Kidney epithelial cell (primary cell): ENCODE measurements at regions not wholly inside any gene's neighbourhood (a gene's known extent, or its start where the extent isn't known, plus 50 kb on each side); places are given as distances from the start of the nearest gene placed in this dataset.

ENCODE experiments used
- DNase-seq: peaks from one replicate; pipeline ENCODE4 v3.0.0-alpha.2; 2010; ENCODE audit warnings: low read depth
- H3K27me3 ChIP-seq: 2 replicates; pipeline ENCODE4 v1.6.0; 2011; ENCODE audit warnings: low read length; ENCODE audit not compliant: control insufficient read depth, insufficient read depth
- H3K36me3 ChIP-seq: 2 replicates; pipeline ENCODE4 v1.5.1; 2011; ENCODE audit warnings: low read length; ENCODE audit not compliant: control insufficient read depth, insufficient read depth
- H3K4me3 ChIP-seq: 2 replicates; pipeline ENCODE4 v1.5.1; 2011; ENCODE audit warnings: low read depth, mild to moderate bottlenecking, control low read depth, low read length
- TF ChIP-seq, protein P1 (sequence below): IDR thresholded peaks from 2 replicates; pipeline ENCODE4 v1.5.1; 2011; ENCODE audit warnings: mild to moderate bottlenecking, moderate library complexity, low read length, control low read depth, inconsistent platforms; ENCODE audit not compliant: insufficient read depth, poor library complexity, severe bottlenecking

DNA sequence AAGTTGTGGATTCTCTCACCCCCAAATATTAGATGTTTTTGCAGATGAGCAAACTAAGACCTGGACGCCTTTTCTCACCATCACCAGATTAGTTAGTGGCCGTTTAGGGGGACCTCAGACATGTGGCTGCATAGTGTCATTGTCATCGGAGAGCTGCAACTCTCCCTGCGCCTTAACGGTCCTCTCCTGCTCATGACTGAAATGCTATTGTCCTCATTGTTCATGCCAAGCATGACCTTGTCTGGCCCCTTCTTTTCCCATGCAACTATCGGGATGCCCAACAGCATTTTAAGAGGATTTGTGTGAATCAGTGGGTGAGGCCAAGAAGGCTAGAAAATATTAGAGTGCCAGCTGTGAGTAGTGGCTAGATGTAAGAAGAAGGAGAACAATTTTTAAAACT, 174.2 kb downstream of the SOCS6 start:
- TF ChIP-seq, protein P1, sequence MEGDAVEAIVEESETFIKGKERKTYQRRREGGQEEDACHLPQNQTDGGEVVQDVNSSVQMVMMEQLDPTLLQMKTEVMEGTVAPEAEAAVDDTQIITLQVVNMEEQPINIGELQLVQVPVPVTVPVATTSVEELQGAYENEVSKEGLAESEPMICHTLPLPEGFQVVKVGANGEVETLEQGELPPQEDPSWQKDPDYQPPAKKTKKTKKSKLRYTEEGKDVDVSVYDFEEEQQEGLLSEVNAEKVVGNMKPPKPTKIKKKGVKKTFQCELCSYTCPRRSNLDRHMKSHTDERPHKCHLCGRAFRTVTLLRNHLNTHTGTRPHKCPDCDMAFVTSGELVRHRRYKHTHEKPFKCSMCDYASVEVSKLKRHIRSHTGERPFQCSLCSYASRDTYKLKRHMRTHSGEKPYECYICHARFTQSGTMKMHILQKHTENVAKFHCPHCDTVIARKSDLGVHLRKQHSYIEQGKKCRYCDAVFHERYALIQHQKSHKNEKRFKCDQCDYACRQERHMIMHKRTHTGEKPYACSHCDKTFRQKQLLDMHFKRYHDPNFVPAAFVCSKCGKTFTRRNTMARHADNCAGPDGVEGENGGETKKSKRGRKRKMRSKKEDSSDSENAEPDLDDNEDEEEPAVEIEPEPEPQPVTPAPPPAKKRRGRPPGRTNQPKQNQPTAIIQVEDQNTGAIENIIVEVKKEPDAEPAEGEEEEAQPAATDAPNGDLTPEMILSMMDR, result no peak
- no peak for DNase-seq
- H3K4me3 ChIP-seq, result no peak overlapping the region
- H3K27me3 ChIP-seq, result no peaks in the 10 kb centered on the region
- H3K36me3 ChIP-seq, result no peaks in the 10 kb centered on the region

DNA sequence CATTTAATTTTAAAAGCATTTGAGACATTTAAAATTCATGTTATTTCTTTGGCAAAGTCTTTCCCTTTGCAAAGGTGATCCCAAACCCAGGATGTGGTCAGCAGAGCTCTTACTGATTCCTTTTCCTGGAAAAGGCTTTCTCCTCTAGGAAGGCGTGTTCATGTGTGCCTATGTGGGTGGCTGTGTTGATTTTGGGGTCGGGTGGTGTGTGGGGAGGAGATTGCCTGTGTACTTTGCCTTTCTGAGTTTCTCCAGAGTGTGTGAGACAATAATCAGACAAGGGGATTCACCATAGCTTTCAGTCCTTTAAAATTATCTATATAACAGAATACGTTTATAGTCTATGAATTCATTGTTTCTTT, 173.2 kb downstream of the SOCS6 start:
- Histone ChIP-seq H3K36me3 (no peaks in the 10 kb centered on the region), H3K4me3 (no peak overlapping the region), H3K27me3 (no peaks in the 10 kb centered on the region)
- TF ChIP-seq, protein P1, result no peak
- no peak for DNase-seq

DNA sequence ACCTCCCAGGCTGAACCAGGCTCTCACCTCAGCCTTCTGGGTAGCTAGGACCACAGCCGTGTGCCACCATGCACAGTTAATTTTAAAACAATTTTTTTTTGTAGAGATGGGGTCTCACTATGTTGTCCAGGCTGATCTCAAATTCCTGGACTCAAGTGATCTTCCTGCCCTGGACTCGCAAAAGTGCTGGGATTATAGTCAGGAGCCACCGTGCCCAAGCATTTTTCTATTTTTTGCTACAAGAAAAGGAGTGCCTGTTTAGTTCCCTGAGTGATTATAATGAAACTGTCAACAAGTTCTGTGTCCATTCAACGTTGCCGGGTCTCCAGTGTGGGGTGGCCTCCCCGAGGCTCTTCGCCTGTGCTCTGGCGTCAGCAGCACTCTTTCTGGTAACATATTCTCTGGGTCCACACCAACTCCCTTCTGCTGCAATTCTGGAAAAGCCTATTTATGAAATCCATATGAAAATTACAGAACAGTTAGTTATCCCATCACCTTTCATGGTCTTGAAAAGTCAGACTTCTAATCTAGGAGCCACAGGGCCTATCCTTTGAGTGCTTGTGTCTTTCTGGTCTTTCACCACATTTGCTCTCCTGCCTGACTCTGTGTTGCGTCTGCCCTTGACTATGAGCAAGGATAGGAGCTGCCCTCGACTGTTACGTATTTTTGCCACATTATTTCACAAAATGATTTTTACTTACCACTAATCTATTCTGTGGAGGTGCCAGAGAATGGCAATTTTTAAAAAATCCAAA, 172.7 kb downstream of the SOCS6 start:
- Histone ChIP-seq H3K36me3 (no peaks in the 10 kb centered on the region), H3K4me3 (no peak overlapping the region), H3K27me3 (no peaks in the 10 kb centered on the region)
- TF ChIP-seq, protein P1, result no peak
- no peak for DNase-seq

DNA sequence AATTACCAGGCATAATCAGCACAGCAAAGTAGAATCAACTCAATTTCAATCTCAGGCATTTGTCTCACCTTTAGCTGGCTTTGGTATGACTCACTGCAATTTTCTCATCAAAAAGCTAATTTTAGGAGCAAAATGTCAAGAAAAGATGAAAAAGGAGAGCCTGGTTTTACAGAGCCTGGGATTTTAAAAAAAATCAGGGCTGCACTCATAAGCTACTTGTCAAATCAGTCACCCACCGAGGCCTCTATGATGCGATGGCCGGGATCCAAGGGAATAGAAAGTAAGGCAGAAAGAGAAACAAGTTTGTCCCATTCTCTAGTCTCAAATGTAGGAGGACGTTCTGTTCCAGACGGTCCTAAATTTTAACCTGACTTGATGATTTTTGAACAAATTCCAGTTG, 170.9 kb downstream of the SOCS6 start:
- H3K36me3 ChIP-seq, result no peaks in the 10 kb centered on the region
- H3K4me3 ChIP-seq, result no peak overlapping the region
- TF ChIP-seq, protein P1, result no peak
- no peaks in the 10 kb centered on the region for H3K27me3 ChIP-seq
- DNase-seq, result no peak

DNA sequence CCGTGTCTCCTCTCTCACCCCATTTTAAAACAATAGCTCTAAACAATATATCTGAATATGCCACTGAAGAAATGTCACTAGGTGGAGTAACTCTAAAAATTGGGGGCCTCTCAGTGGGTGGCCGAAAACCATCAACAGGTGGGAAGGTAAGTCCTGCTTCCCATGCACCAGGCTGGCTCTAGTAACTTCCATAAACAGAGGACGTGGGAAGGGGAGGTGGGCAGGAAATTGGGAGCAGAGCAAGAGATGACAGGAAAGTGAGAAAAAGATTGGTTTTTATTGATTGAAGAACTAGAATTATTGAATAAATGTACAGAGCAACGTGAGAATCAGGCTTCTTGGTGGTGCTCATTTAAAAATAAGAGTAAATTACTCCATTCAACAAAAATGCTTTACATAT, 170.4 kb downstream of the SOCS6 start:
- Histone ChIP-seq H3K36me3 (no peaks in the 10 kb centered on the region), H3K27me3 (no peaks in the 10 kb centered on the region), H3K4me3 (no peak overlapping the region)
- DNase-seq, result no peak
- TF ChIP-seq, protein P1, result no peak

DNA sequence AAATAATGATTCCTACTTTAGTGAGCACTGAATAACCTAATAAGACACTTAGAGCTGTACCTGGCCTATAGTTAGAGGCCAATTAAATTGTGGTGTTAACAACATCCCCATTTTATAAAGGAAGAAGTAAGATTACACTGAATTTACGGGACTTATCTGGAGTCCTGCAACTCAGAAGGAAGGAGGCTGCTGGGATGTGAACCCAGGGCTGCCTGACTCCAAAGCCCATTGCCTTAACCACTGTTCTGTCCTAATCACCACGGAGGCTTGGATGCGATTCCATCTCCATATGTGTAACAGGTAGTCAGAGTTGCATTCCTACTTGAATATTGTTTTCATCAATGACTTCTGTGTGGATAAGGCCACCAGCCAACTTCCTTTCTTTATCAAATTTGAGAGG, 168.9 kb downstream of the SOCS6 start:
- Histone ChIP-seq H3K36me3 (no peaks in the 10 kb centered on the region), H3K27me3 (no peaks in the 10 kb centered on the region), H3K4me3 (no peak overlapping the region)
- DNase-seq, result no peak
- TF ChIP-seq, protein P1, result no peak
